HG02852 (cell line): ENCODE measurements at regions not wholly inside any gene's neighbourhood (a gene's known extent, or its start where the extent isn't known, plus 50 kb on each side); places are given as distances from the start of the nearest gene placed in this dataset.
A peak's percentile ranks its signal among the peaks of the same experiment; 100 is the strongest.

Experiments used
- ATAC-seq: cut with Tn5 transposase; IDR thresholded peaks from one replicate; pipeline ENCODE4 v1.9.1; 2021; ENCODE audit warnings: mild to moderate bottlenecking, moderate library complexity; ENCODE audit not compliant: unreplicated experiment

DNA sequence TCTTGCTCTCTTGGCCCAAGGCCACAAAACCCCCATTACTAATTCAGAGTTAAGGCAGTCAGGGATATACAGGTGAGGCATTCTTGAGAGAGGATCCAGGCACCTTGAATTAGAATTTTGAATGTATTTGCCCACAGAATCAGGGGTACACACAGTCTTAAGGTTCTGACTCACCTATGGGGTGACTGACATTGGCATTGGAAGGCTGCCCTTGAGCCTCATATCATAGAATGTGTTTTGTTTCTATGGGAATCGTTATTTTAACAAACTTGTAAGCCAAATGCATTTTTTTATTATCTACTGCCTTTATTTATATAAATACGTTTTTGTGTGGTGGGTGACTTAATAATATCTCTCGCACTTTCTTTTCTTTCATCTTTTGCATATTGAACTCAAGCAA lies 218.6 kb upstream of the CITED2 start:
- ATAC-seq = no peak

DNA sequence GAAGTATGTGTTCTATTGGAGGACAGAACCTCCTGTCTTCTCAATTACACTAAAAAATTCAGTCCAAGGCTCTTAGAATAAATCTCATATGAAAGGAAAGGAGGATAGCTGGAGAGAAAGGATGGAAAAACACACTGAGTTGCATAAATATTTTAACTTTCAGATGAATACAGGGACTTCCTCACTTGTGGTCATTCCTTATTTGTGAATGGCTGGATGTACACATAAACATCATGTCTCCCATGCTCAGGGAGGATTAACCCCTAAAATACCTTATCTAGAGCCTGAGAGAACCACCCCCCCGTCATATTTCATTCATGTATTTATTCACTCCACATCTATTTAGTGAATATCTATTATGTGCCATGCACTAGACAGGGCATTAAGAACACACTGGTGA lies 217.6 kb upstream of the CITED2 start:
- no peak for ATAC-seq

DNA sequence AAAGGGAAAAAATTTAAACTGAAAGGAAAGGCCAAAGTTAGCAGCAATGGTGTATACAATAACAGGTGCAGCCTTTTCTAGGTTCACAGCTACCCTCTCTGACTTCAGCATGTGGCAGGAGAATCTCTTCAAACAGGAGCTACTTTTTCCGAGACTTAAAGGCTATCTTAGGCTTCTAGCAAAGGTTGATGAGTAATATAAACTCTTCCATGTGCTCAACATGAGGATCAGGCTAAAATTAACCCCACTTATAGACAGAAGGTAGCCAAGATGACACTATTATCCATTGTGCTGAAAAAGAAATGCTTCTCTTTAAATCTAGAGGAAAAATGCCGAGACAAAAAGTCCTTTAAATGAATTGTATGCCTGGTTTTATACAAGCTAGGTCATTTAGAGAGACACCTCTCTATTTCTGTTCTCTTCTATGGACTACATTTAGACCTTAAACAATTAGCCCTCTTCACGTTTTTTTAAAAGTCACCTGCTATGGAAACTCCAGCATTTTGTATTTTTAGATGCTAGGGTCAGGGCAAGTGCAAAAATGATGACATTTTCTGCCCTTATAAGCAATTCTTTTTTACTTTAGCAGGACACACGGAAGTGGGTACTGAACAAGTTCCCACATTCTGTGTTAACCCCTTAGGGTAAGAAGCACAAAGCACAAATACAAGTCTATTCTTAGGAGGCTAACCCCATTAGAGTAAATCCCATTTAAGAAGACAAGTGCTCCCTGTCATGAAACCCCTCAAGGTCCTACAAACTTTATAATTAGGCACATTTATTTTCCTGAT lies 216.8 kb upstream of the CITED2 start:
- ATAC-seq = no peak

DNA sequence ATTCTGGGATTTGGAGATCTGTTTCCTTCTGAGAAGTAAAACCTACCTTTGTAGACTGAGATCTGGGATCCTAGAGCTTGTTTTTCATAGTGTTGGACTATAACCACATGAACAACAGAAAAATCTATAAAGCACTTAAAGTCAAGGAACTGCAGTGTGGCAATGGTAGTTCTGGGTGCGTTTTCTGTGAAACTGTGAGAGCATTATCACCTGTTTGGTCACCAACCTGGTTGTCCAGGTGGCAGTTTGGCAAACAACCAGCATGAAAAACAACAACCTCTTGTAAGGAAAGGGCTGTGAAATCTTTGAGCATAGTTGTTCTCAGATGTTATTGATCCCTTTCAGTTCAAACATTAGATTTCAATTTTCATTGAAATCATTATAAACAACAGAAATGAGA lies 215.8 kb upstream of the CITED2 start:
- ATAC-seq = no peak

DNA sequence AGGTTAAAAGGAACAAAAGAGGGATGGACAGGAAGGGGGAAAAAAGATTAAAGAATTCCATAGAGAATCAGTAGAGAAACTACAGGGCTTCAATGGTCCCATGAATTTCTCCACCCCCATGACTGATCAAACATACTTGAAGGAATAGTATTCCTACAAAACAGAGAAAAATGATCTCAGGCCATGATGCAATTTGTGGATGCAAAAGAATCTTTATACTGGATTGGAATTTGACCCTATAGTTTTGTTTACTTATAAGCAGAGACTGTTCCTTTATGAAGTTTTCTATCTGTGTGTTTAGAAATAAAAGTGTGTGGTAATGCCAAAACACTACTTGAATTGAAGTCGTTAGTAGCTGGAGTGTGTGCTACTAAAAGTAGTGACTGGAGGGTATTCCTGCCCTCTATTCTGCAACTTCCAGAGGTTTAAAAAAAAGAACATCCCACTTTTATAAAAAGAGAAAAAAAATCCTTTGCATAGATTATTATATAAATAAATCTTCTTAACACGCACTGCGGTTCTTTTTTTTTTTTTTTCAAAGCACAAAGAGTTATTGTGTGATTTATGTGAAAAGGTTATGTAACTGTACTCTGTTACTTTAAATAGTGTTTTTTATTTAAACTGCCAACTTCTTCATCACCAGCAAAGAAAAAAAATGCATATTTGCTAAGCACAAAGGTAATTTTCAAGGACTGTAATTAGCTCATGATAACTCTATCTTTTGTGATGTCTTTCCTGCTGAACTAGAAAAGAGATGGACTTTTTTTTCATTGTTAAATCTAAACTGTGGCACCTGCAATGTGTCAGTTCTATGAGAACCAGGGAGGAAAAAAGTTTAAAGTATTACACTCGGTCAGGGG lies 214.5 kb upstream of the CITED2 start:
- no peak for ATAC-seq

DNA sequence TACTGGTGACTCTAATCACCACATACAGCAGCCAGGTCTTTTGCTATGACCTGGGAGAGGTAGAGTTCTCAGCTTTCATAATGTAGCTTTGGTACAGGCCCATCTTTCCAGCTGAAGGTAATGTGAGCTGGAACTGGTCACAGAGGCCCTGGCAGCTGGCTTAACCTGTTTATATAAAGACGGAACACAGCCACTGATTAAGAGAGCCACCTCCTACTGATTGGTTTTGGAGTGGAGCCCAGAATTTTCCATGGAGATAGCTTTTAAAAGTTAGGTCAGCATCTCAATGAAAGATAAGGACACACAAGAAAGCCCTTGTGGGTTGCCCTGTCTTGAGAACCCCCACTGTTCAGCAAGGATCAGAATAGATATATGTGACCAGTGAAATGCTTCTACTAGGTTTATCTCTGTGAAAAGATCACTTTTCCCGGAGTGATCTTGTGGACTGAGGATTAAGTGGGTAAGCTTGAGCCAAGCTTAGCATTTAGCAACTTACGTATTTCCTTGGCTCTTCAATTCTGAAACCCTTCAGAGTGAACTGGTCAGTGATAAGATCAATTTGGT lies 213.7 kb upstream of the CITED2 start:
- ATAC-seq = no peak

DNA sequence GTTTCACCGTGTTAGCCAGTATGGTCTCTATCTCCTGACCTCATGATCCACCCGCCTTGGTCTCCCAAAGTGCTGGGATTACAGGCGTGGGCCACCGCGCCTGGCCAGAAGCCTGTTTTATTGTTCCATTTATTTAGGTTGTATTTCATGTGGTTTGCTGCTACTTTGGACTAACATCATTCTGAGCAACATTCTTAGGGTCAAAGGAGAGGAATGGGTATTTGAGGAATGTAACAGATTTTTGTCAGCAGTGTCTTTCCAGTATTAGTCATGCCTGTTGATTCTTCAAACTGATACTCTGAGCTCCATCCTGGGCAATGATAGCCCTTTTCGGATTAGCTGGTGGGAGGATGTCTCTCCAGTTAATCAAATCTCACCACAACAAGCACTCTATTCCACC lies 213.0 kb upstream of the CITED2 start:
- ATAC-seq = no peak

DNA sequence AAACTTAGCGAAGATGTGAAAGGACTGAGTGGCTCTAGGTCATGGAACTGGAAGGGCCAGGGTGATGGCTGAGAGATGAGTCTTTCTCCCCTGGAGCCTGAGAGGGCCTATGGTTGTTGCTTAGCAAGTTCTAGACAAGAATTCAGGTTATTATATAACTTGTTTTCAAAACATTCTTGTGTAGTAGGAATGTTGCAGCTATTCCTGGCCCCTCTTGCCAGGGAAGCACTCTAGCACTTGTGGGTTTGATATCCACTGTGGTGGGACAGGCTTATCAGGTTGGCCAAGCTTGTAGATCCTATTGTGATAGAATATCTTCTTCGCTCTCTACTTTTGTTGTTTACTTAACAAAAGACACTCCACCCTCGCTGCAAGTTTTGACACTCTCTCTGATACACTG lies 211.8 kb upstream of the CITED2 start:
- no peak for ATAC-seq

DNA sequence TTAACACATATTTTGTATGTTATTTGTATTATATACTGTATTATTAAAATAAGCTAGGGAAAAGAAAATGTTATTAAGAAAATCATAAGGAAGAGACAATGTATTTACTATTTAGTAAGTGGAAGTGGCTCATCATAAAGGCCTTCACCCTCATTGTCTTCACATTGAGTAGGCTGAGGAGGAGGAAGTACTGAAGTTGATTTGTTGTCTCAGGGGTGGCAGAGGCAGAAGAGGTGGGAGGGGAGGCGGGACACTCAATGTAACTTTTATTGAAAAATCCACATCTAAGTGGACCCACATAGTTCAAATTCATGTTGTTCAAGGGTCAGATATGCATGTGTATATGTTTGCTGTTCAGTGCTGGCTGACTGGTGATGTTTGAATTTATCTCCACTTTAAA lies 210.2 kb upstream of the CITED2 start:
- ATAC-seq = no peak

DNA sequence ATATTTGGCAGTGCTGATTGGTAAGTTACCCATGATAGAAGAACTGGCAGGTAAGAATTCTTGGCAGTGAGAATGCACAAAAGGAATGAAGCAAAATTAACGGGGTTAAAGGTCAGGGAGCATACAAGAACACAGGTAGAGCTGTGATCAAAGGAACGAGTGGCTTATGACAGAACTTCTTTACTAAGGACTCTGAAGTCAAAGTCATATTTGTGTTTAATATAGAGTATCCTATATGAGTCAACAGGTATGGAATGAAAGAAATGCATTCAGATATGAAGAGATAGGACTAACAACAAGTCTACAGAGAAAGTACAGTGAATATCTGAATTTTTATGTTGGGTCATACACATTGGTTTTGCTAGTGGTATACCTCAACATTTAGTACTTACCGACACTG lies 209.0 kb upstream of the CITED2 start:
- ATAC-seq = no peak

DNA sequence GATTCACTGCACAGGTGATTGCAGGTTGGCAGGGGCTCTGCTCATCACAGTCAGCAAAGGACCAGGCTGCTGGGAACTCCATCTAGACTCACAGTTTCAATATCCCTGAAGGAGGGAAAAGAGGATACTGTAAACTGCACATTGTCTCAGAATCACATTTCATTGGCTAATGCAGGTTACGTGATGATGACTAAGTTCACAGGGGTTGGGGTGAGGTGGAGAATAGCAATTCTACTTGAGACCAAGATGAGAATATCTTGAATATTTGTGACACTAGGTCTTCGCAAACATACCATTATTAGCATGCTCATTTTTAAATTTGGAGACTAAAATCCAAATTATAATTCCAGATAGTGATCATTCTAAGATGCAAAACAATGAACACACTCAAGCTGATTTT lies 208.5 kb upstream of the CITED2 start:
- ATAC-seq = no peak

DNA sequence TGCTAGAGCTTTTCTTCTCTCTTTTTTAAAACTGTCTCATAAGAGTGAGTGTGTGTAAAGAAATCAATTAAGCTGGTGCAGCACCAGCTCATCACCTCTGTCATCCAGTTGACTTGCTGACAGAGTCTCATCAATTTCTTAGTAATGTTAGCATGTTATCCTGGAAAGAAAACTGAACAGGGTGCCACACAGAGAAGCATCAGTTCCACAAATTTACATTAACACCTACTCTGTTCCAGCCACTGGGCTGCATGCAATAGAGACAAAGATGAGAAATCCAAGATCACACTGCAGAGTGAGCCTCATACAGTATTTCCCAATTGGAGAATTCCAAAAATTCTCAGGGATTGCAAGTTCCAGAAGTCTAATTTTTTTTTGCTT lies 207.0 kb upstream of the CITED2 start:
- no peak for ATAC-seq

DNA sequence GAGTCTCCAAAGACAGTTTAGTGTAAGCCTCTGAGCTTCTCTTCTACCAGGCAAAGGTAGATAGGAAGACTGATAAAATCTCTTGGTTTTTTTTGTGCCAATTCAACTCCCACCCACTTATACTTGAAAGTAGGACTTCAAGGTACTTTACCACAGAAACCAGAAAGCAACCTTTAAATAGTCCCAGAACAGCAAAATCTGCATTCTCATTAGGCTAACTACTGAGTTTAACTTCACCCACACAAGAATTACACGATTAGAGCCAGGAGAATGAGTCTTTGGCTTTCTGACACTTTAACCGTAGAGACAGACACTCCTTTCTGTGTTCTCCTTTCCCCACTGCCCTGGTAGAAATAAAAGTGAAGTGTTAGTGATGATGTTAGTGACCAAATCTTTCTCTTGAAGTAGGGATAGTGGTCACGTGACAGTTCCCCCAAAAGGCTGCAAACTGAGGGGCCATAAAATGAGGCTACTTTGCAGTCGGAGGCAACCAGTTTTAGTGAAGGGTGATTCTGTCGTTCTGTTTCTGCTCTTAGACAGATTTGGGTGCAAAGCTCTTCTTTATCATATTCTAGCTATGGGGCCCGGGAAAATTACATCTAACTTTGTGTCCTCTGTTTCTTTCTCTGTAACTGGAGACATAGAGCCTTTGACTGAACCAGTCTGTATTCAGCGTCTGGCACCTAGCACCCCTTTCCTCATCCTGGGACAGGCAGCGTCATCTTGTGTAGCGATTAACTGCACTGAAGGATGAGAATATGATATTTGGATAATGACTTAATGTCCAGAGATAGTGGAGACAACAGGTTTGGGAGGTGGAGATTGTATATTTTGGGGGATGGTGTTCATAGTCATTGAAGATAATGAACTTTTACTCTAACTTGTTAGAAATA lies 206.4 kb upstream of the CITED2 start:
- peak; percentile 97 for ATAC-seq

DNA sequence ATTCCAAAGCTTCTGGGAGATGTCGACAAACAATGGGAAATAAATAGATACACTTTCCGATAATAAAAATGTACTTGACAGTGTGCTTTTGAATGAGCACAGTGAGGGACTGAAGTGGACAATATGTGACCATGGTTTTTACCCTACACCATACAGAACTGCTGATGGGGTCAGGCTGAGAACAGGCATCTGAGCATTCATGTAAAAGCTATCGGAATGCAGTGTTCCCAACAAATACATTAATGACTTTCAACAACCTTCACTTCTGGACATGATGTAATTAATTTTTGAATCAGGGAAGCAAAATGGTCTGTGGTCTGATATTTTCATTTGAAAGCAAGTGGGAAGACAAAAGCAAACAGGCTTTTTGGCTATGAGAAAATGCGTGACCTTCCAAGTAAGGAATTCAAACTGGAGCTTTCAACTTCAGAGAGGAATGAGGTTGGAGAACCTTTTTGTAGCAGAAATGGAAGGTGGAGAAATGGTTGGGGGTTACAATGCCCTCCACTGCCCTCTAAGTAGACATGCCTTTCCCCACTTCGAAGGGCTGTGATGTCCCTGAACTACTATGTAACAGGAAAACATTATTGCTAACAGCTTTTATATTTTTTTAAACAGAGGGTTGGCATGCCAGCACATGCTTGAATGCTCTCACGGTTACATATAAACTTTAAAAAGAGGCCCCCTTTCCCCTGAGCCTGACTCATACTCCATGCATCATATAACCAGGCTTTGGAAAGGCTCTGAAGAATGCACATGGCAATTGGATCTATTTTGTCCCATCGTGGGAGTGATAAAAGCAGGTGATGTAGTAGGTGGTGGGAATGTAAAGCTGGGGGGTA lies 203.5 kb upstream of the CITED2 start:
- ATAC-seq = no peak

DNA sequence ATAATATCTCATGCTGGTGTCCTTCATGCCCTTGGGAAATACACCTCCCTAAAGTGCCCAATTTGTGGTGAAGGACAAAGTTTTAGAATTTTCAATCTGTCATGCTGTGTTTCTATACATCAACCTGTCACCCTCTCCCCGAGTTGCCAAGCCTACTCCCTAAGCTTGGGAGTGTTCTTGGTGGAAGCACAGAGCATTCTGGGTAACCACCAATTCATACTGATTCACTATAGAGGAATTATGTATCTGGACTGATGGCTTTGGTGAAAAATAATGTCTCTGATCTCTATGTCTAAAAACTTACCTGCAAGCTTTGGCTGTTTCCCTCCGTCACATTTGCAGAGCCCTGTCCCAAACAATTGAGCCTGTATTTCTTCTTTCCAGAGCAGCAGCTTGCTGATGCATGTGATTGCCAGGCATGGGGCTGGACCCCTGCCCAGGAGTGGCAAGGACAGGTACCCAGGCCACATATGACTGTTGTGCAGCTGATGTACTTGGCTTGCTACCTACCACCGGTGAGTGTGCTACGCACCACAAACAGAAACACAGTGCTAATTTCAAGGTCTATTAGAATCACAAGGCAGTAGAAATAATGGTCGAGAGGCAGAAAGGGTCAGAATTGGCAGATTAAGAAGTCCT lies 202.8 kb upstream of the CITED2 start:
- no peak for ATAC-seq

DNA sequence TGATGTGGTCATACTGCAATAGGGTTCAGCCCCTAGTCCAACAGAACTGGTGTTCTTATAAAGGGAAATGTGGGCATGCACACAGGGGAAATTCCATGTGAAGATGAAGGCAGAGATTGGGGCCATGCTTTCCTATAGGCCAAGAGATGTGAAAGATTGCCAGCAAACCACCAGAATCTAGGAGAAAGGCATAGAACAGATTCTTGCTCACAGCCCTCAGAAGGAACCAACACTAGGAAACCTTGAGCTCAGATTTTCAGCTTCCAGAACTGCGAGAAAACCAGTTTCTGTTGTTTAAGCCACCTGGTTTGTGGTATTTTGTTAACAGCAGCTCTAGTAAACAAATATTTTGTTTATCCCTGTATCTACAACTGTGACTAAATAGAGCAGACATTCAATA lies 197.6 kb upstream of the CITED2 start:
- ATAC-seq = no peak

DNA sequence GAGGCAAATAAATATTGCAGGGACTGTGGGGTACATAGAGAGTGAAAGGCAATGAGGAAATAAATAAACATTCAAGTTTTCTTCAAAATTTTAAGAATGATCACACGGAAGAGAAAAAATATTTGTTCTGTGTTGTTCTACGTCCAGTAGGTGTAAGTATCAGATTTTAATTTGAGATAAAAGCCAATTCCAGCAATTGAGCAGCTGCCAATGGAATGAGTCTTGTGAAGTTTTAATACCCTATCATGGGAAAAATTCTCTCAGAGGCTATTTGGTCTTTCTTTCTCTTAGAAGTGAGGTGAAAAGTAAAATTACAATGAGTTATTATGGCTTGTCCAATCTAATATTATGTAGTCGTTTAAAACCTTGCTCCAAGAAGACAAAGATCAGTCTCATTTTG lies 195.7 kb upstream of the CITED2 start:
- no peak for ATAC-seq

DNA sequence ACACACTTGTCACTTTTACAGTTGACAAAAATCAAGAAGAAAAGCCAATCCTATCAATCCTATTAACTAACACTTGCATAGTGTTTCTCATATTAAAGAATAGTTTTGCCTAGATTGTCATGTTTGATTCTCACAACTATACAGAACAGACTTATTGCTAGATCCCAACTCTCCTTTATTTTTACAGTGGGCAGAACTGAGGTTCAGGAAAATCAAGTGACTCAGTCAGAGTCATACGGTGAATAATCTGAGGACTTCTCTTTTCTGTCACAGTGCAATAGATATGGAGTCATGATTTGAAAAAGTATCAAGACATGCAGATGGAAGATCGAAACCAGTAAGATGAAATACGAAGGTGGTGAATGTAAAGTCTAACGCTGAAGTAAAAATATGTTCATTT lies 195.1 kb upstream of the CITED2 start:
- peak; percentile 42 for ATAC-seq

DNA sequence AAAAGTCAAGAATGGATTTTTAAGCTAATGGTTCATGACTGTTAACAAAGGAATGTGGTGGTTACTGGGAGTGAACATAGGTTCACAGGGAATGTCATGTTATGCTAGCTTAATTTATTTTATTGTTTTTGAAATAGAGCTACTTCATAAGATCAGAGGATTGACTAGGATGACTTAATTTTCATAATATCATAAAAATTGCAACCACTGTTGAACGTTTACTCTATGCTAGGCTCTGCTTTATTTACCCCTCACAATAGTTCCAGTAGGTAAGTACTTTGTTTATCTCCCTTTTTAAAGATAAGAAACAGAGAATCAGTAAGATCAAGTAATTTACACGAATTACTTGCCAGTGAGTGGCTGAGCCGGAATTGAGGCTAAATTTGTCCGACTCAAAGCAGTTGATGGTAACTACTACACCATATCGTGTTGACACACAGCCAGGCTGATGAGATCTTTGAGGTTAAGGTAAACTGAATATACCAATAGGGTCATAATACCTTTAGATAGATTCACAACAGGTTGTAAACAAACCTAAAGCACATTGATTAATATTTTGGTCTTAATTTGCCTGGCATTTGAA lies 194.6 kb upstream of the CITED2 start:
- ATAC-seq = no peak
